Islet of Langerhans (tissue), 1 donor: ENCODE measurements at regions not wholly inside any gene's neighbourhood (a gene's known extent, or its start where the extent isn't known, plus 50 kb on each side); places are given as distances from the start of the nearest gene placed in this dataset.
"Not testable (repeated sequence)": the region's sequence is repeated elsewhere in the genome, so short reads cannot be mapped to it uniquely, and the experiment has no call there.

Source experiments
- FAIRE-seq: peaks from one replicate; lab custom pipeline; 2011; peaks lifted over from hg19 to GRCh38; lab: Jason Lieb, UNC

DNA sequence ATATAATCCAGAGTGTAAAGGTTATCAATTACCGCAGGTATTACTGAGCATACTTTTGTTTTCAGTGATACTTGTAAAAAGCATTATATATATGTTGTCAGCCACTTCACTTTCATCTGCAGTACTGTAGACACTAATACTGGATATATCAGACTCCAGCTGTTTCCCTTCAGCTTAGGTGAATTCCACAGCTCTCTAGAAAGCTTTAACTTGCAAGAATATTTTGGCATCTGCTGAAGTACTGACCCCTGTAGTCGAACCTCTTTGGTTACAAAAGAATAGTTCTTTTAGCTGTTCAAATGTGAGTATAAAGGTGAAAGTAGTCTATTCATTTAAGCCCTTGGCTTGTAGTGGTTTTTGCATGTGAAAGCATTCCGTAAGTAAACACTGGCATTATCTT, 1222.7 kb upstream of the TENM3 start:
- no peak for FAIRE-seq

DNA sequence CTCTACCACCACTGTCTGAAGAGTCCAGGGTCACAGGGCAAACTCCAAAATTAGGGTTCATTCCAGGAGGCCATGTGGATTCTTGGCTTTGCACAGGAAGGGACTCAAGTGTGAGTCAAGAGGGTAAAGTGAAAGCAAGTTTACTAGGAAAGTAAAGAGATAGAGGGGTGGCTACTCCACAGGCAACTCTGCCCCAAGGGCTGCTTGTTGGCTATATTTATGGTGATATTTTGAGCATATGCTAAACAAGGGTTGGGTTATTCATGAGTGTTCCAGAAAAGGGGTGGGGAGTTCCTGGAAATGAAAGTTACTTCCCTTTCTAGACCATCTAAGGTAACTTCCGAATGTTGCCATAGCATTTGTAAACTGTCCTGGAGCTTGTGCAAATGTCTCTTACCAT, 1222.0 kb upstream of the TENM3 start:
- no peak for FAIRE-seq

DNA sequence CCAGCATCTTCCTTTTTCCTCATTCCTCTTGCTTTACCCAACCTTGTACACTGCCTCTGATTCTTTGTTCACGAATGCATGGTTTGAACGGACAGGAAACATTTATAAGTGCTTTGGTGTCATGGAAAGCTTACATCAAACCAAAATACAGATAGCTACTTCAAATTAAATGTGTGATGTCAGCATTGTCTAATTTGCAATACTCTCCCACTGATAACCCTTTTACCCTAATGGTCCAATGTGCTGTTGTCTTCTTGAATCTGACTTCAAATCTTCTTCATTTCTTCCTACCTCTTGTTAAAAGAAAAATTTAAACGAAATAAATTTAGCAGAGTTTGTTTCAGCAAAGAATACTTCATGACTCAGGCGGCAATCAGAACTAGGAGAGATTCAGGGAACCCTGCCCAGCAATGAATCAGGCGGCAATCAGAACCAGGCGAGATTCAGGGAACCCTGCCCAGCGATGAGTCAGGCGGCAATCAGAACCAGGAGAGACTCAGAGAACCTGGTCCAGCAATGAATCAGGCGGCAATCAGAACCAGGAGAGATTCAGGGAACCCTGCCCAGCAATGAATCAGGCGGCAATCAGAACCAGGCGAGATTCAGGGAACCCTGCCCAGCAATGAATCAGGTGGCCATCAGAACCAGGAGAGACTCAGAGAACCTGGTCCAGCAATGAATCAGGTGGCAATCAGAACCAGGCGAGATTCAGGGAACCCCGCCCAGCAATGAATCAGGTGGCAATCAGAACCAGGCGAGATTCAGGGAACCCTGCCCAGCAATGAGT, 1212.9 kb upstream of the TENM3 start:
- not testable (repeated sequence) for FAIRE-seq

DNA sequence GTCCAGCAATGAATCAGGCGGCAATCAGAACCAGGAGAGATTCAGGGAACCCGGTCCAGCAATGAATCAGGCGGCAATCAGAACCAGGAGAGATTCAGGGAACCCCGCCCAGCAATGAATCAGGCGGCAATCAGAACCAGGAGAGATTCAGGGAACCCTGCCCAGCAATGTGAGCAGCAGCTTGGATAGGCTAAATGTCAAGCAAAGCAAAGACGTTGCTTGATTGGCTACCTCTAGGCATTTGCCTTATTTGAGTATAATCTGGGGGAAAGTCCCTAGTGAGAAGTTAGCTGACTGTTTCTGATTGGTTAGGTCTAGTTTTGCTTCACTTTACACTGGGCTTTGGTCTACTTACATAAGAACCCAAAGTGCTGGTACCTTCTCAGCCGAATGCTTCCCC, 1212.2 kb upstream of the TENM3 start:
- FAIRE-seq, result no peak

DNA sequence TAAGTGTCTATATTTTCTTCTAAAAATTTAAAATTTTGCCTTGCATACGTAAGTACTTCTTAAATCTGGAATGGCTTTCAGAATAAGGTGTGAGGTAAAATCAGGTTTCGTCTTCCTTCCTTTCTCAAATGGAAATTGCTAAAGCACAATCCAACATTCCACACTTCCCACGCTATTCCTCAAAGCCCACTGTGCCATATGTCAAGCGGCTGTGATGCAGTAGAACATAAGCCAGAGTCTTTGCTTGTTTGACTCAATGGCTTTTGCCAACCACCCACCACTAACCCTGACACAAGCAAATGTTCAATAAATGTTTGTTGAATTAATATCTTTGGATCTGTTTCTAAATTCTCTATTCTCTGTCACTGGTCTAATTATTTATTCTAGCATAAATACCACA, 1199.7 kb upstream of the TENM3 start:
- FAIRE-seq, result no peak

DNA sequence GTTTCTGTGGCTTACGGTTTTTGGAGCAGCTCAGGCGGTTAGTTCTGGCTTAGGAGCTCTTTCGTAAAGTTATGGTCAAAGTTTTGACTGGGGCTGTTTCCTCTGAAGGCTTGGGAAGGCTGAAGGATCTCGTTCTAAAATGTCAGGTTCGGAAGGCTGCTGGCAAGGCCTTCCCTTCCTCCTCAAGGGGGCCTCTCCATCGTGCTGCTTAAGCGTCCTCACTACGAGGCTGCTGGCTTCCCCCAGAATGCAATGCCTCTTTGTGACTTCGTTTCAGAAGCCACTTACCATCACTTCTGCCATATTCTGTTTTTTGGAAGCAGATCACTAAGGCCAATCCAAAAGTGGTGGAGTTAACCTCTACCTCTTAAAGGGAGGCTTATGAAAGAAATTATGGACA, 1196.4 kb upstream of the TENM3 start:
- FAIRE-seq, result no peak

DNA sequence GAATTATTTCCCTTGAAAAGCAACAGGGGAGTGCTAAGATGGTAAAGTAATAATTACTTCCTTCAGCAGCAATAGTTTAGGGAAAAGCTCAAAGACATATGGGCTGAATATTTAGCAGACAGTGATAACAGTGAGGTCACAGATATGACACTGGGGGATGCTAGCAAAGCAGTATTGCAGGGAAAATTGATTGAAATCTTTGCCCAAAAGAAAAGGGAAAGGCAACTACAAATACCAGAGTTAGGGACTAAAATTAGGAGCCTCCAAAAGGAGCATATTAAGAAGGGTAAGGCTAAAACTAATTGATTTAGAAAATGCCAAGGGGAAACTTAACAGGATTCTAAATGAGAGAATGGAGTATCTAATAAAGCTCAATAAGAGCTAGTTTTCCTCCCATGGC, 1191.3 kb upstream of the TENM3 start:
- FAIRE-seq, result no peak

DNA sequence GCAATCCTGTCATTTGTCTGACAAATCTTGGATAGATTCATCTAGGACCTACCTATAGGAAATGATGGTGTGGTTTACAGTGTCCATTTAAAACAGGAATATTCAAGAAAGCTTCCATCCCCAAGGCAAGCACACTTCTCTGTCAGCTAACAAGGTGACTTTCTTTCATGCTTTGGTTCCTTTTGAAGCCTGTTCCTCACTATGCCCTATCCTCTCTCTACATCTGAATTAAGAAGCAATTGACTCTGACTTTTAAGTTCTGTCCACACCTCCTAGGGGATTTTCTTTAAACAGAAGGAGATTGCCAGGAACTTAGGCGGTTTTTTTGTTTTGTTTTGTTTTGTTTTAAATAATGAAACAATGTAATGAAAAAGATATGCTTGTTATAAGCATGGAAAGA, 1181.4 kb upstream of the TENM3 start:
- FAIRE-seq, result no peak

DNA sequence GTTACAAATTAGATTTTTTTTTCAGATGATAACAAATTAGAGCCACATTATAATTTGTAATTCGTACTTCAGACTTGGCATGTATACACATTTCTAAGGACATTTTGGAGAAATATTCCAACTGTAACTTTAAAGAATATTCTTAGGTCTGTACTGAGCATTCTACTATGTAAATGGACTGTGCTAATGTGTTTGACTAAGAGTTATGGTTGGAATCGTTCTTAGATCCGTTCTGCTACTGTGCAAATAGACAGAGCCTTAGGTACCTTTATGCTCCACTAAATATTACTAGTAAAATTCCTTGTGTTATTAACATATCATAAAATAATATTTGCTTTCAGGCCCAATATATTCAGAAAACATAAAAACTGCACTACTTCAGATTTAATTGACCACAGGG, 1180.0 kb upstream of the TENM3 start:
- peak; percentile 24 for FAIRE-seq

DNA sequence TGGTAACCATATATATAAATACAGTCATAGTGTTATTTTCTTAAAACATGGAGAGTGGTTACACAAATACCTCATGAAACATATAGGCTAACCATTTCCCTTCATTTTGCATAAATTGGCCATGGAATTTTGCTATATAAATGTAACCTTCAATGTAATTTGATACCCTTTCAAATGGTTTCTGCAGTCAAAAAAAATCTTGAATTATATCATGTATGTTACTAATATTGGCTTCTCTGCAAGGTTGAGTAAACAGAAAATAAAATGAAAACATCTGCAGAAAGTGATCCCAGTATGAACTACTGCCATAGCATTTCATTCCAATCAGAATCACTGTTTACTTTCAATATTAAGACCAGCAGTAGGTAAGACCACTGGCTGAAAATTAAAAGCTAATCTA, 1165.9 kb upstream of the TENM3 start:
- FAIRE-seq, result no peak

DNA sequence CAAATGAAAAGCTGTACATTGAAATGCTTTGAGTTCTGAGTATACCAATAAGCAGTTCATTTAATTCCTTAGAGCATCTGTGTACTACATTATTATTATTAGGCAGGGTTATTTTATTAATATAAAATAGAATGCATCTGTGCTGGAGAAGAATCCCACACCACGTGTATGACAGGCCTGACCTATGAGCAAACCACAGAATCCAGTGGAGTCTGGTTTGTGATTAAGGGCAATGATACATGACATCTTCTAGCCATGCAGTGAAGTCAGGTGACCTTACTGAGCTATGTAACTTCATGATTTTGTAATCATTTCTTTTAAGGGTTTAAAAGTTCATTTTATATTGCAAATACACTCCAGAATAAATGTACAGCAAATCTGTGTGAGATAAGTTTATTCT, 1165.0 kb upstream of the TENM3 start:
- FAIRE-seq, result no peak

DNA sequence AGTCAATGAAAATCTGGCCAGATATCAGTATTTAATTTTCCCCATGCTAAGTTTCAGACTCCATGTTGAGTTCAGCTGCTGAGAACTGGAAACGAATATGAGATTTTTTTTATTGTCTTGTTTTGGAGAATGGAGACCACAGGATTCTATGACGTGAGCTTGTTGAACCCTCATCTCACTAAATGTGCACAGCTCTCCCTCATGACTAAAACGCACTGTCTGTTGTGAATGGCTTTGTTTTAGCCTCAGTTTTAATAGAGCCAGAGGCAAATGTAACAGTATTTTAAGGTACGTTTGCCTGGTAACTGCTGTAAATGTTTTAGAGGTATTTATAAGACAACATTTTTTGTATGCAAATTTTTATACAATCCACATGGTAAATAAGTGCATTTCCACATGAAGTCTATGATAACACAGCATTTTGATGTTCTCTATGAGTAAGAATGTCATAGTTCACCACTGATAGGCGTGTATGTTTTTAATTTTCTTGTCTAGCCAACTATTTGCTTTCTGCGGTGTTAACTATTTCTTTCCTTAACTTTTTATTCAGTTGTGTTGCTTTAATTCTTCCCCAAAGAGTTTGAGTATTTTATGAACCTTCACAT, 1159.3 kb upstream of the TENM3 start:
- FAIRE-seq, result no peak

DNA sequence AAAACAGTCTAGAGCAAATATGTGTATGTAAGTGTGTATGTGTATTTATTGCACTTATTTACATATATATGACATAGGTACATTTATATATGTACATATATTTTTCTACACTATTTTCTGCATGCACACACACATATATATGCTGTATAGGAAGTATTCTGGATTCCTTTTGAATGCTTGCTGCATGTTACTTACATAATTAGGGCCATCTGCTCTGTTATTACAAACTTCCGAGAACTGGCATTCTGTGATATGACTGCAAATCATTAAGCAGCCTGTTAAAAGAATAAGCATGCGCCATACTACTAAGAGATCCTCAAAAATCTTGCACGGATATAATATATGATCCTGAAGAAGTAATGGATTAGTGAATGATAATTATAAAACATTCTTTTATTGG, 1157.6 kb upstream of the TENM3 start:
- FAIRE-seq, result no peak

DNA sequence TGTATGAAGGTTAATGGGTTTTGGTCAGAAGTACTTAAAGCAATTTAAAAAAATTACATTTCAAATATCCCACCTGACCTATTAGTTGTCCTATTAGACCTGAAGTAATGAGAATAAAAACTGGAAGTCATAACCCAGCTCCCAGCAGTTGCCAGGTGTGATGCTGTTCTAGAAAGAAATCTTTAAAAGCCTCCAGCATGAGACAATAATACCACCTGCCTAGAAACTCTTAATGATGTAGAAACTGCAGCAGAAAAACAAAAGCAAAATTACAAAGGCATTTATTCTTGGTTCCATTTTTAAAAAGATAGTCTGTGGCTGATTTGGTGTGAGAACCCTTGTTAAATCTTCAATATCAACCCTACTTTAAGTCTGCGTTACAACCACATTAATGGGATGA, 1137.7 kb upstream of the TENM3 start:
- FAIRE-seq, result peak; percentile 55

DNA sequence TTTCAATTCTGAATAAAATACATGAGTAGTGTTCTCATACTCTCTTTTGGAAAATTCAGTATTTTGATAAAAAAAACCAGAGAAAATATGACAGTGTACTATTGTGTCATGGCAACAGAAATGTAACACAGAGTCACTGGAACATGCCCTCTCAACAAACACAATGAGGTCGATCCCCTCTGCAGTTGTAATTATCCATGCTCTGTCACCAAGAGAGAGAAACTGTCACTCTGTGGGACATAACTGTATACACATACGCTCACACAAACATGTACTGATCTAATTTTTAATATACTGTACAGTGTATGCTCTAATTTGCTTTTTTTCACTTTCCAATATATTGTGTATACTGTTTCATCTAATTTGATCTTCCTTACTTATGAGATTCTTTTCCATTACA, 1136.8 kb upstream of the TENM3 start:
- FAIRE-seq, result no peak

DNA sequence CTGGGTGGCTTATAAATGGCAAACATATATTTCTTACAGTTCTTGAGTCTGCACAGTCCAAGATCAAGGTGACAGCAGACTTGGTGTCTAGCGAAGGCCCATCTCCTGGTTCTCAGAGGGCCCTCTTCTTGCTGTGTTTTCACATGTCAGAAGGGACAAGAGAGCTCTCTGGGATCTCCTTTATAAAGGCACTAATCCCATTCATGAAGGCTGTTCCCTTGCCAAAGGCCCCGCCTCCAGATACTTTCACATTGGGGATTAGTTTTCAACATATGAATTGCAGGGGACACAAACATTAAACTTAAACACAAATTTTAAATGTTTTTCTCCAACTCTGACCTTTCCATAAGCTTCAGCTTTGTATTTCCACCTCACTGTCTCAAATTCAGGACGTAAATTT, 1135.0 kb upstream of the TENM3 start:
- FAIRE-seq, result no peak

DNA sequence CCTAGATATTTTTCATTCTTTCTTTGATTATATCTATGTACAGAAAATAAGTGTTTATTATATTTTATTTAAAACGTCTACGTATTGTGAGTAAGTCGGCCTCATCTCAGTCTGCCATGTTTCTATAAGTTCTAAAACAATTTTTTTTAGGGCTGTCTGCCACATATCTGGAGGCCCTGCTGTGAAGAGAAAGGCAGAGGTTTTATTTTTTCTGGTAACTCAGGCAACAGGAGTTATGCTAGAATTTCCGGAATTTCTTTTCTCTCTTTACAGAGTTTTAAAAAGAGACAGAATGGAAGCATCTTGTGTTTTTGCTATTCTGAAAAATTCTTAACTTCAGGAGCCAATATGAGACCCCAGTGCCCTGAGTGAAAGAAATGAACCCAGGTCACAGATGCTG, 1124.0 kb upstream of the TENM3 start:
- FAIRE-seq, result no peak

DNA sequence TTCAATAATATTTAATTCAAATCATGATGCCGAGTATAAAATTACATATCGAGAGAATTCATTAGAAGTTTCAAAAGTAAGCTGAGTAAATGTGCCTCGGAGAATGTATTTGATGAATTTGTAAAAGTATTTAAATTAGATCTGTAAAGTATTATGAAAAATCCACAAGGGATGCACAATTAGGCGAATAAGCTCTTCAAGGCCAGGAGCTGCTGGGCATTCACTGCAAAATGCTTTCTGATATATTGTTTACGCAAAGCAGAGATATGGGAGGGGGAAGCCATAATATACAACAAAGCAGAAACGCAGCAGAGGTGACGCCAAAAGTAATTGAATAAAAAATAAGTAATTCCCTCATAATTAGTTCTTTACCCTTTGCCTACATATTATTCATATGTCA, 1121.5 kb upstream of the TENM3 start:
- FAIRE-seq, result no peak

DNA sequence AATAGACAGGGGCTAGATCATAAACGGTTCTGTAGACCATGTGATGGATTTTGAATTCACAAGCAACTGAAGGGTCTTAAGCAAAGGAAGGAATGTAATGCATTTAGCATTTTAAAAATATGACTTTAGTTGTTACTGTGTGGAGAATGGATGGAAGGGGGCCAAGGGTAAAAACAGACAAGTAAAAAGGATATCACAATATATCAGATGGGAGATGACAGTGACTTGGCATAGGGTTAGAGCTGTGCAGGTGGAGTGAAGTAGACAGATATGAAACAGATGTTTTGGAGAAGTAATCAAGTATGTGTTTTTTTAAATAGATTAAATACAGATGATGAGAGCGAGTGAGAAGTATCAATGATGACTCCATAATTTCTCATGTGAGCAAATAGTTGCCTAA, 1116.0 kb upstream of the TENM3 start:
- no peak for FAIRE-seq

DNA sequence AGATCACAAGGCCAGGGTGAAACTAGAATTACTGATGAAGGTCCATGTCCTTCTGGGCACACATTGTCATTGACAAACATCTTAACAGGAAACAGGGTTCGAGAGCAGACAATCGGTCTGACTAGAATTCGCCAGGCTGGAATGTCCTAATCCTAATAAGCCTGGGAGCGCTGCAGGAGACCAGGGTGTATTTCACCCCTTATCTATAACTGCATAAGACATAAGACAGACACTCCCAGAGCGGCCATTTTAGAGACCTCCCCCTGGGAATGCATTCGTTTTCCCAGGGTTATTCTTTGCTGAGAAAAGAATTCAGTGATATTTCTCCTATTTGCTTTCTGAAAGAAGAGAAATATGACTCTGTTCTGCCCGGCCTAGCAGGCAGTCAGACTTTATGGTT, 1112.9 kb upstream of the TENM3 start:
- not testable (repeated sequence) for FAIRE-seq

DNA sequence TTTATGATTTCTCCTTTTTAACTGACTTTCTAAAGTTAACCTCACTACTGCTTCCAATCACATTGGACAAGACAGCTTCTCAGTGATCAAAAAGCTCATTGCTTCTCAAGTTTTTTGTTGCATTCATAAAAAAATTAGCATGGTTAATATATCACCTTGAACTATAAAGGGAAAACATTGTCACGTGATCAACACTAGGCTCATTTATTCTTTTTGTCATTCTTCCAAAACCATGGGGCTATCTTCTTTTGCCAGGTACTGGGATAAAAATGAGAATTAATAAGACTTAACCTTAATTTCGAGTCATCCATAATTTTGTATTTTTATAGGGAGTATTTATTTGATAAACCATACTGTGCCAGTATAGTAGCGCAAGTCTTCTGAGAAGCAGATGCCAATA, 1105.9 kb upstream of the TENM3 start:
- no peak for FAIRE-seq

DNA sequence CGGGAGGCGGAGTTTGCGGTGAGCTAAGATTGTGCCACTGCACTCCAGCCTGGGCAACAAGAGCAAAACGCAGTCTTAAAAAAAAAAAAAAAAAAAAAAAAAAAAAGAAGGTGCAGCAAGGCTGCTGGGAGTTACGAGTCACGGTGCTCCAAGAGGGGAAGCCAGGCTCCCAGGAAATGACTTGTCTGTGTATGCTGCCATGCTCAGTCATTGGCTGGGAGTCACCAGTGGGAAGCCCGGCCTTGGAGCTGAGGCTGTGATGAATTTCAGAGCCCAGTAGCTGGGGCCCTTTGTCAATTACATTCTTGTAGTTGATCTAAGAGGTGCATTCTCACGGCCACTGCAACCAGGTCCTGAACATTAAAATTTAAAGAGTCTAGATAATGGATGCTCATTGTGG, 1105.1 kb upstream of the TENM3 start:
- FAIRE-seq, result no peak

DNA sequence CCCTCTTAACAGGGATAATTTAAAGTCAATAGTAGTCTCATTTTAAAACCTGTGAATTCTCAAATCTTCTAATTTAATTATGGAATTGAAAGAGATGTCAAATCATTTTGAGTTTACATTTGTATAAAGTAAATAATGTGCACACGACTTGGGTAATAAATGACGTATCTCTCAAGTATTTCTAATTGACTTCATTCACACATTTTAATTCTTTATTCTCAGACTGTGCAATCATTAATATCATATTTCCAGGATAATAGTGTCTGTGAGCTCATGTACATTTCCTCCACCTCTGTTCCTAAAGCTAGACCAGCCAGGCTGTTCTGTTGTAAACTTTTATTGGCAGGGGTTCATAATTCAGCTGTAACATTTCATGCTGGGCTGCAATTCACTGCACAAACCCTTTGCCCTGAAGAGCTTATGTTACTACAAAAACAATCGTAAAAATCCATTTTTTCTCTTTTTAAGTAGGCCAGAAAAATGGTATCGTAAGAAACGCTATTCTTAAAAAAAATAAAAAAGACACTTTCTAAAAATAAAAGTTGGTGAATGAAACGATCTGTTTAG, 1103.1 kb upstream of the TENM3 start:
- no peak for FAIRE-seq

DNA sequence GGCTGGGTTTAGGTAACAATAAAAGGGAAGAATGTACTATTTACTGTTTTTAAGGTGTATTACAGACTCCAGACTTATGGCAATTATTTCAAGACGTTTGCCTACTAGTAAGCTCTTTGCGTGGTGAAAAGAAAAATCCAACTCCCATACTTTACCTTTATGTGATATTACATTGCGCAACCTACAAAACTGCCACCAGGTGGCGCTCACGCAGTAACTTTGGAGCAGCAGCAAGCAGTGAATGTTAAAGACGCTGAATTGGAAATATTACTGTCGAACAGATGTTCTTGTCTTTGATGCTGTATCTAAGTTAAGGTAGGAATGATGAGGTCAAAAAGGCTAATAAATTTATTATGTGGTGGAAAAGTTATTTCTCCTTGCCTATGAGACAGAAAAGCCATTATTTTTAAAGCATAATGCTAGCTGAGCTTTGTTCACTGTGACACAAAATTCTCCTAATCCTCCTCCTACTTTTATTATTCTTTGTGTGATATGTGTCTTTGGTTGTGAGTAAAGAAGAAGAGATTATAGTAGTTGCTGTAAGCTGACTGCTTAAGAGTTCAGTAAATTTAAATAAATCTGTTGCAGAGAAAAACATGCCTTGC, 1099.8 kb upstream of the TENM3 start:
- peak; percentile 89 for FAIRE-seq
